ES-I3 (cell line): ENCODE measurements at regions not wholly inside any gene's neighbourhood (a gene's known extent, or its start where the extent isn't known, plus 50 kb on each side); places are given as distances from the start of the nearest gene placed in this dataset.

Source experiments
- H3K36me3 ChIP-seq: 2 replicates; pipeline ENCODE4 v1.6.1; 2013; ENCODE audit warnings: mild to moderate bottlenecking, low read length, control low read depth, moderate library complexity; ENCODE audit not compliant: insufficient read depth
- H3K4me1 ChIP-seq: 2 replicates; pipeline ENCODE4 v1.6.1; 2013; ENCODE audit warnings: mild to moderate bottlenecking, control low read depth, low read length; ENCODE audit not compliant: insufficient read depth
- H3K9ac ChIP-seq: 2 replicates; pipeline ENCODE4 v1.6.1; 2013; ENCODE audit warnings: low read depth, mild to moderate bottlenecking, low read length, moderate library complexity
- H3K9me3 ChIP-seq: 2 replicates; pipeline ENCODE4 v1.6.1; 2013; ENCODE audit warnings: mild to moderate bottlenecking, low read length, moderate library complexity; ENCODE audit not compliant: control insufficient read depth, insufficient read depth

DNA sequence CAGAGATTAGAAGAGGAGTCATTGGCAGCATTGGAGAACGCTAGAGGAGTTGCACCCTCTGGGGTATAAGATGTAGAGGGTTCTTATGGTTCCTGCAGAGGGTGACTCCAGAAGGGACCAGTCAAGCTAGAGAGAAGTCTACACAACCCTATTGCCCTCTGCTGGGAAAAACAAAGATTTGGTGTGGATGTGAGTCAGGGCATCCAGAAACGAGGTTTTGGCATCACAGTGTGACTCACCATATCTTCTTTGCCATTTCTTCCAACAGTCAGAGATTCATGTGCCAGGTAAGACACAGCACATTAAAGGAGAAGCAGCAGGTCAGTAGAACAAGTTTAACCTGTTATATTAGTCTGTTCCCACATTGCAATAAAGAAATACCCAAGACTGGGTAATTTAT lies 598.8 kb downstream of the MAFB start:
- Histone ChIP-seq H3K9ac (no peak overlapping the region), H3K9me3 (peaks cover 9% of the 10 kb centered on the region), H3K4me1 (no peaks in the 10 kb centered on the region), H3K36me3 (no peaks in the 10 kb centered on the region)

- Histone ChIP-seq H3K36me3 (no peaks in the 10 kb centered on the region), H3K4me1 (no peaks in the 10 kb centered on the region), H3K9ac (no peak overlapping the region), H3K9me3 (peaks cover 9% of the 10 kb centered on the region)
Observed at GRCh38 chr20:40087496-40087895, 601.5 kb downstream of the MAFB start.

GRCh38 chr20:40085513-40085912 lies 603.5 kb downstream of the MAFB start:
- Histone ChIP-seq H3K4me1 (no peaks in the 10 kb centered on the region), H3K36me3 (no peaks in the 10 kb centered on the region), H3K9me3 (no peaks in the 10 kb centered on the region), H3K9ac (no peak overlapping the region)

- Histone ChIP-seq H3K9ac (no peak overlapping the region), H3K4me1 (no peaks in the 10 kb centered on the region), H3K9me3 (no peaks in the 10 kb centered on the region), H3K36me3 (no peaks in the 10 kb centered on the region)
Observed at GRCh38 chr20:40082436-40082835, 606.6 kb downstream of the MAFB start.

- no peaks in the 10 kb centered on the region for H3K4me1 ChIP-seq
- H3K9me3 ChIP-seq: no peaks in the 10 kb centered on the region
- H3K9ac ChIP-seq: no peak overlapping the region
- H3K36me3 ChIP-seq: no peaks in the 10 kb centered on the region
Observed at GRCh38 chr20:40081653-40082052, 607.4 kb downstream of the MAFB start.

- H3K9me3 ChIP-seq: no peaks in the 10 kb centered on the region
- no peaks in the 10 kb centered on the region for H3K36me3 ChIP-seq
- peaks cover 4% of the 10 kb centered on the region; the same call in 1 of the 2 replicates for H3K4me1 ChIP-seq
- no peak overlapping the region for H3K9ac ChIP-seq
Observed at GRCh38 chr20:40080041-40080652, 608.9 kb downstream of the MAFB start.

DNA sequence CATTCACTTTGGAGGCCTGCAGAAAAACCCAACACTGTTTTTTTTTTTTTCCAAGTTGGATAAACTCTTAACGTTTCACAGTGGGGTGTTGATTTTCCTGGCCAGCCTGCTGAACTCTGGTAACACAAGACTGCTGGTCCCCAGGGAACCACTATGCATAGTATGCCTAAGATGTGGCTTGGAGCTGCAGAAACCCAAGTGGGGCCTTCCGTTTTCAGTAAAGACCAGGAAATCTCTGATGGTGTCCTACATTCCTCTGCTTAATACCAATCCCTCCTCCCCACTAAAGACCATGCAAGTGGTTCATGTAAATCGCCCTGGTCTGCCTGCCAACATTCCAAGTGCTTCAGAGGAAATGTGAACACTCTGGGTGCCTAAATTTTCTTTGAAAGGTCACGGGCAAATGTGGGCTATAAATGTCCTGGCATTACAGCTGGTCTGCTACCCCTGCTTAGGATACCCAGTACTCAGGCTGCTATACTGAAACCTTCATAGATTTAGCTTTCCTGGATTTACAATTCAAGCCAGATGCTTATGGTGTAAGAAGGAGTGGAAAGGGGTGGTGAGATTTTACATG lies 615.4 kb downstream of the MAFB start:
- H3K9ac ChIP-seq: no peak overlapping the region
- H3K36me3 ChIP-seq: no peaks in the 10 kb centered on the region
- no peaks in the 10 kb centered on the region; the same call in 1 of the 2 replicates for H3K9me3 ChIP-seq
- H3K4me1 ChIP-seq: peaks cover 14% of the 10 kb centered on the region

DNA sequence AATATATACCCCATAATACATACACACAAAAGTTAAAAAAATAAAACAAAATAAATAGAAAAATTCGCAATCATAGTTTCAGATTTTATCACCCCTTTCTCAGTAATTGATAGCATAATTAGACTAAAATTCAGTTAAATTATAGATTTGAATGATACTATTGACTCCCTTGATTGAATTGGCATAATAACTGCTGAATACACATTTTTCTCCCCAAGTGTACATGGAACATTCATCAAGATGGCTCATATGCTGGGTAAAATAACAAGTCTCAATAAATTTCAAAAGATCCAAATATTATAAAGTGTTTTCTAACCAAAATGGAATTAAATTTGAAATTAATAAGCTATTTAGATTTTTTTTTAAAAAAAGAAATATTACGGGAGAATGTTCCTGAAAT lies 616.1 kb downstream of the MAFB start:
- no peaks in the 10 kb centered on the region for H3K36me3 ChIP-seq
- no peak overlapping the region for H3K9ac ChIP-seq
- peaks cover 14% of the 10 kb centered on the region for H3K4me1 ChIP-seq
- no peaks in the 10 kb centered on the region; the same call in 1 of the 2 replicates for H3K9me3 ChIP-seq

DNA sequence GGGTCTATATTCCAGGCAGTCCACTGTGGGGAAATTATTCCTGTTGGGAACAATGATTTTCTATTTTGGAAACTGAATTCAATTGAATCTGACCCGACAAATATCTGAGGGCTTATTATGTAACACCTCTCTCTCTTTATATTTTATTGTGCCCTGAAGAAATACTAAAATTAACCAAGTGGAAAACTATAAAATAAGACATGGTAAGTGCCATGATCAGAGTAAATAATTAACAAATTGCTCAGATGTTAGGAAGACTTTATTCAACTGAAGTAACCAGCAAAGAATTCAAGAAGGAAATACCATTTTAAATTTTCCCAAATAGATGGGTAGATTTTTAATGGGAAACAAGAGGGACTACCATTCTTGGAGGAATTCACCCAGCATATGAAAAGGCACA lies 632.9 kb downstream of the MAFB start:
- Histone ChIP-seq H3K9ac (no peak overlapping the region), H3K4me1 (no peaks in the 10 kb centered on the region), H3K36me3 (no peaks in the 10 kb centered on the region; the same call in 1 of the 2 replicates), H3K9me3 (0 out of 2 replicates have a peak, but pooled peaks cover 4% of the 10 kb centered on the region)

DNA sequence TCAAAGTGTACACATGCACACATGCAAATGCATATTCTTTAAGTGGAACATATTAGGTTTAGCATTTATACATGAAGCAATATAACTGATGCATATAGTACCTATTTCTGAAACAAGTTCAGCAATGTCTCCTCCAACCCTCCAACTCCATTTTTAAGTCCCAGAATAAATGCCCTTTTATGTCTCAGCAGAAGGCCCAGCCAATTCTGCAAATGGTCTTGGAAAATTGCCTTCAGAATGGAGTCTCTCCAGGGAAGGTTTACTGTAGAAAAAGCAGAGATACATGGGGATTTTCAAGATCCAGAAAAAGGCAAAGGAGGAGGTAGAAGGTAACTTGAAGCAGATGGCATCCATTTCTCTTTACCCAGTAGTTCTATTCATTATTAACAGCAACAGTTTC lies 633.3 kb downstream of the MAFB start:
- H3K36me3 ChIP-seq: no peaks in the 10 kb centered on the region; the same call in 1 of the 2 replicates
- H3K9ac ChIP-seq: no peak overlapping the region
- H3K9me3 ChIP-seq: 0 out of 2 replicates have a peak, but pooled peaks cover 2% of the 10 kb centered on the region
- H3K4me1 ChIP-seq: no peaks in the 10 kb centered on the region

DNA sequence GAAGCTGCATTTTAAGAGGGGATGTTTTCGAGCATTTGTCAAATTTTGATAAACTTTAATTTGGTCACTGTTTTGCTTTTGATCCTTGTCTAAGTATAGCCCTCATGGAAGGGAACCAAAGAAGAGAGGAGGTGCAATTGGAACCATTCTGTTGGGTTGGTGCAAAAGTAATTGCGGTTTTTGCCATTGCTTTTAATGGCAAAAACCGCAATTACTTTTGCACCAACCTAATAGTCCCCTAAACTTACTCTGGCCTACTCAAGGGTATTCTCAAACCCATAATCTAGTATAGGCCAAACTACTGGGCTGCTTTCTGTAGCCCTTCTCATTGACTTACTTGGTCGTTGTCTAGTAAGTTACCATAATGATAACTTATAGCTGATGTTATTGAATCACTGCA lies 634.7 kb downstream of the MAFB start:
- Histone ChIP-seq H3K9ac (no peak overlapping the region), H3K9me3 (no peaks in the 10 kb centered on the region), H3K4me1 (no peaks in the 10 kb centered on the region), H3K36me3 (no peaks in the 10 kb centered on the region)

- H3K36me3 ChIP-seq: no peaks in the 10 kb centered on the region
- no peaks in the 10 kb centered on the region for H3K9me3 ChIP-seq
- no peak overlapping the region for H3K9ac ChIP-seq
- H3K4me1 ChIP-seq: no peaks in the 10 kb centered on the region
Observed at GRCh38 chr20:40050596-40050995, 638.4 kb downstream of the MAFB start.

- no peaks in the 10 kb centered on the region for H3K36me3 ChIP-seq
- no peak overlapping the region for H3K9ac ChIP-seq
- H3K4me1 ChIP-seq: no peaks in the 10 kb centered on the region
- no peaks in the 10 kb centered on the region for H3K9me3 ChIP-seq
Observed at GRCh38 chr20:40049854-40050253, 639.2 kb downstream of the MAFB start.

DNA sequence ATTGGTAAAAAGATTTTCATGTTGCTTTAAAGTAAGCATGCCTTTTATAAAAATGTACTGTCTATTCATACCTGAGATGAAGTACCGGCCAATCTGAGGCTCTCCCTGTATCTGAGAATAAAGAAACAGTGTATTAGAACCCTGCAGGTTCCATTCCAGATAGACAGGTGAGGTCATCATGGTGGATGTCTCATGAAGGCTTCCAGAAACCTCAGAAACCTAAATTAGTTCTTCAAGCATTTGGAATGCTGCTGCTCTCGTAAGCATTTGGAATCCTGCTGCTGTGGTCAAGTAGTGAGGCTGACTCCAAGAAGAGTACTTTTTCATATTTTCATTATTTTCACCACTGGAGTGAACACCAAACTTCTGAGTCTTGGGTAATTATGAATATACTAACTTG lies 642.3 kb downstream of the MAFB start:
- Histone ChIP-seq H3K4me1 (no peaks in the 10 kb centered on the region), H3K9me3 (no peaks in the 10 kb centered on the region), H3K36me3 (no peaks in the 10 kb centered on the region), H3K9ac (no peak overlapping the region)

DNA sequence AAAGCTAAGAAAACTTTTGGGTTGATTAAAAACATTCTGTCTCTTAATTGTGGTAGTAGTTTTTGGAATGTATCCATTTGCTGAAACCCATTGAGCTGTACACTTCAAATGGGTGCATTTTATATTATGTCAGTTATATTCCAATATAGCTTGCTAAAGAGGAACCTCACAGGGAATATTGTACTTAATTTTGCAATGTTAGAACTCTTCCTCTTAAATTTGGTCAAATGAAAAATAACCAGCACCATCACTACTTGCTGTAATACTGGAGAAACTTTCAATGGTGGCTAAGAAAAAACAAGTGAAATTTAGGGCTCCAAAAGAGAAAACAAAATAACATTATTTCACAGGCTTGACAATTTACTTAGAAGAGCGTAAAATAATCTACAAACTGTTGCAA lies 651.5 kb downstream of the MAFB start:
- H3K4me1 ChIP-seq: no peaks in the 10 kb centered on the region
- H3K9me3 ChIP-seq: no peaks in the 10 kb centered on the region; the same call in 1 of the 2 replicates
- no peaks in the 10 kb centered on the region for H3K36me3 ChIP-seq
- H3K9ac ChIP-seq: no peak overlapping the region
